Liver (tissue), 7 donors: ENCODE measurements at regions not wholly inside any gene's neighbourhood (a gene's known extent, or its start where the extent isn't known, plus 50 kb on each side); places are given as distances from the start of the nearest gene placed in this dataset.

Experiments used
- DNase-seq: peaks from one replicate; pipeline ENCODE4 v3.0.0-alpha.2; 2017; ENCODE audit warnings: low spot score
- H3K27ac ChIP-seq, 2 donors: one replicate each; pipeline ENCODE4 v1.7.0; 2013; ENCODE audit warnings: inconsistent platforms in 2 of 2, low read length in 2 of 2, control low read depth in 1 of 2, low read depth in 1 of 2, mild to moderate bottlenecking in 1 of 2
- H3K27me3 ChIP-seq, 4 donors: one replicate each; pipeline versions ENCODE4 v1.6.1 to v1.7.0; 2013; ENCODE audit warnings: low read length in 3 of 4, inconsistent platforms in 1 of 4, mild to moderate bottlenecking in 1 of 4, moderate library complexity in 1 of 4; ENCODE audit not compliant: control insufficient read depth in 4 of 4, insufficient read depth in 4 of 4
- H3K36me3 ChIP-seq, 4 donors: one replicate each; pipeline versions ENCODE4 v1.6.1 to v1.7.0; 2013; ENCODE audit warnings: low read length in 3 of 4, mild to moderate bottlenecking in 3 of 4, low read depth in 1 of 4, moderate library complexity in 1 of 4; ENCODE audit not compliant: control insufficient read depth in 4 of 4, insufficient read depth in 3 of 4
- H3K4me1 ChIP-seq, 4 donors: one replicate each; pipeline versions ENCODE4 v1.6.1 to v1.7.0; 2013; ENCODE audit warnings: low read length in 3 of 4, mild to moderate bottlenecking in 3 of 4, moderate library complexity in 1 of 4; ENCODE audit not compliant: control insufficient read depth in 4 of 4, insufficient read depth in 4 of 4
- H3K4me3 ChIP-seq, 3 donors: one replicate each; pipeline versions ENCODE4 v1.6.1 to v1.7.0; 2013; ENCODE audit warnings: low read length in 3 of 3, control low read depth in 1 of 3, low read depth in 1 of 3, mild to moderate bottlenecking in 1 of 3
- H3K9ac ChIP-seq, 2 donors: one replicate each; pipeline ENCODE4 v1.7.0; 2013; ENCODE audit warnings: low read length in 2 of 2, mild to moderate bottlenecking in 2 of 2, moderate library complexity in 2 of 2, control low read depth in 1 of 2, low read depth in 1 of 2
- H3K9me3 ChIP-seq, 4 donors: one replicate each; pipeline versions ENCODE4 v1.6.1 to v1.7.0; 2013; ENCODE audit warnings: low read length in 3 of 4; ENCODE audit not compliant: control insufficient read depth in 4 of 4
- ATF3 ChIP-seq: IDR thresholded peaks from 2 replicates; pipeline ENCODE4 v1.6.1; 2016; ENCODE audit warnings: antibody characterized with exemption
- EGR1 ChIP-seq, 2 donors: IDR thresholded peaks; 2 replicates each; pipeline ENCODE4 v1.6.1; 2016 to 2018; ENCODE audit warnings: antibody characterized with exemption in 2 of 2, low read depth in 2 of 2
- FOXA1 ChIP-seq: IDR thresholded peaks from 2 replicates; pipeline ENCODE4 v1.6.1; 2016; ENCODE audit warnings: antibody characterized with exemption
- FOXA2 ChIP-seq: IDR thresholded peaks from 2 replicates; pipeline ENCODE4 v1.6.1; 2016; ENCODE audit warnings: antibody characterized with exemption
- GABPA ChIP-seq, 2 donors: IDR thresholded peaks in 1 of 2; conservative IDR thresholded peaks in 1 of 2; 2 replicates each; pipeline ENCODE4 v1.6.1; 2016; ENCODE audit warnings: antibody characterized with exemption in 2 of 2, mild to moderate bottlenecking in 1 of 2, moderate library complexity in 1 of 2
- HNF4A ChIP-seq, 2 donors: conservative IDR thresholded peaks; 2 replicates each; pipeline ENCODE4 v1.6.1; 2016; ENCODE audit warnings: antibody characterized with exemption in 2 of 2, mild to moderate bottlenecking in 2 of 2
- HNF4G ChIP-seq: IDR thresholded peaks from 2 replicates; pipeline ENCODE4 v1.6.1; 2016; ENCODE audit warnings: antibody characterized with exemption
- JUND ChIP-seq, 2 donors: IDR thresholded peaks; 2 replicates each; pipeline ENCODE4 v1.6.1; 2016; ENCODE audit warnings: antibody characterized with exemption in 2 of 2
- MAX ChIP-seq: IDR thresholded peaks from 2 replicates; pipeline ENCODE4 v1.6.1; 2016; ENCODE audit warnings: antibody characterized with exemption
- NR2F2 ChIP-seq: IDR thresholded peaks from 2 replicates; pipeline ENCODE4 v1.6.1; 2016; ENCODE audit warnings: antibody characterized with exemption
- RAD21 ChIP-seq, 2 donors: IDR thresholded peaks; 2 replicates each; pipeline ENCODE4 v1.6.1; 2016; ENCODE audit warnings: antibody characterized with exemption in 2 of 2, mild to moderate bottlenecking in 2 of 2
- REST ChIP-seq: IDR thresholded peaks from 2 replicates; pipeline ENCODE4 v1.6.1; 2016; ENCODE audit warnings: antibody characterized with exemption, mild to moderate bottlenecking
- RXRA ChIP-seq, 2 donors: IDR thresholded peaks; 2 replicates each; pipeline ENCODE4 v1.6.1; 2017 to 2018; ENCODE audit warnings: antibody characterized with exemption in 2 of 2, mild to moderate bottlenecking in 1 of 2
- SP1 ChIP-seq: IDR thresholded peaks from 2 replicates; pipeline ENCODE4 v1.6.1; 2018; ENCODE audit warnings: antibody characterized with exemption, mild to moderate bottlenecking
- TAF1 ChIP-seq: conservative IDR thresholded peaks from 2 replicates; pipeline ENCODE4 v1.6.1; 2016; ENCODE audit warnings: antibody characterized with exemption, mild to moderate bottlenecking
- YY1 ChIP-seq: IDR thresholded peaks from 2 replicates; pipeline ENCODE4 v1.6.1; 2016; ENCODE audit warnings: antibody characterized with exemption, mild to moderate bottlenecking
- ZBTB33 ChIP-seq: IDR thresholded peaks from 2 replicates; pipeline ENCODE4 v1.6.1; 2016; ENCODE audit warnings: antibody characterized with exemption
- WGBS: extraction: QIAGEN DNeasy Blood & Tissue Kit; methylation state at CpG from one replicate; pipeline ENCODE4 v1.1.7; 2013; 5-methylcytosine and 5-hydroxymethylcytosine counted together
- donor health status: healthy.
- donor health status: healthy.
- donor health status: healthy.
- donor health status: healthy.

- no peak for DNase-seq
- H3K9me3 ChIP-seq: no peaks in the 10 kb centered on the region
- H3K9ac ChIP-seq: no peak overlapping the region
- H3K27me3 ChIP-seq: peaks cover 0 to 3% (median 0%) of the 10 kb centered on the region in 4 donors
- no peaks in the 10 kb centered on the region for H3K4me1 ChIP-seq
- TF ChIP-seq YY1 (no peak), JUND (IDR thresholded peaks at IDR 0.05) (no peak), EGR1 (IDR thresholded peaks at IDR 0.05; ENCODE audit: low read depth in 2 of 2) (no peak), TAF1 (no peak), MAX (no peak)
- no peak overlapping the region for H3K4me3 ChIP-seq
- 60% methylated on average over 3 of the region's 3 CpGs for WGBS
- no peaks in the 10 kb centered on the region for H3K36me3 ChIP-seq
- no peak overlapping the region for H3K27ac ChIP-seq
These were observed 118.0 kb upstream of the ATP10A start for GRCh38 chr15:25981114-25981513.

GRCh38 chr15:25972141-25972675 is 109.1 kb upstream of the ATP10A start:
- Histone ChIP-seq H3K4me1 (no peaks in the 10 kb centered on the region), H3K27me3 (peaks cover 0 to 5% (median 0%) of the 10 kb centered on the region in 4 donors), H3K9me3 (no peaks in the 10 kb centered on the region), H3K36me3 (no peaks in the 10 kb centered on the region), H3K27ac (no peak overlapping the region), H3K4me3 (no peak overlapping the region), H3K9ac (no peak overlapping the region)
- no peak for TF ChIP-seq RXRA (IDR thresholded peaks at IDR 0.05)
- TF ChIP-seq ZBTB33: no peak
- no peak for TF ChIP-seq SP1
- TF ChIP-seq GABPA (IDR thresholded peaks at IDR 0.05 in 1 of 2, conservative IDR thresholded peaks at IDR 0.05 in 1 of 2): no peak
- TF ChIP-seq EGR1 (IDR thresholded peaks at IDR 0.05; ENCODE audit: low read depth in 2 of 2): no peak
- TF ChIP-seq FOXA1: no peak
- no peak for TF ChIP-seq FOXA2
- no peak for TF ChIP-seq MAX
- no peak for TF ChIP-seq HNF4A (conservative IDR thresholded peaks at IDR 0.05)
- TF ChIP-seq NR2F2: no peak
- no peak for TF ChIP-seq RAD21 (IDR thresholded peaks at IDR 0.05)
- TF ChIP-seq HNF4G: no peak
- WGBS: 68% methylated on average over 4 of the region's 4 CpGs
- DNase-seq: no peak

- TF ChIP-seq TAF1 (no peak), NR2F2 (no peak), GABPA (IDR thresholded peaks at IDR 0.05 in 1 of 2, conservative IDR thresholded peaks at IDR 0.05 in 1 of 2) (no peak), REST (no peak), YY1 (no peak), ZBTB33 (no peak), HNF4G (no peak), EGR1 (IDR thresholded peaks at IDR 0.05; ENCODE audit: low read depth in 2 of 2) (no peak), ATF3 (no peak), SP1 (no peak), FOXA1 (no peak), HNF4A (conservative IDR thresholded peaks at IDR 0.05) (no peak), RAD21 (IDR thresholded peaks at IDR 0.05) (no peak)
- no peak for DNase-seq
- 59% methylated on average over 6 of the region's 6 CpGs for WGBS
These were observed 107.9 kb upstream of the ATP10A start for GRCh38 chr15:25971053-25971452.

More at GRCh38 chr15:25971053-25971452, 107.9 kb upstream of the ATP10A start:
- Histone ChIP-seq H3K27ac (no peak overlapping the region), H3K9ac (no peak overlapping the region), H3K4me3 (no peak overlapping the region), H3K27me3 (peaks cover 0 to 5% (median 0%) of the 10 kb centered on the region in 4 donors), H3K36me3 (no peaks in the 10 kb centered on the region), H3K9me3 (no peaks in the 10 kb centered on the region), H3K4me1 (no peaks in the 10 kb centered on the region)
